HL-60 (cell line): ENCODE measurements at regions not wholly inside any gene's neighbourhood (a gene's known extent, or its start where the extent isn't known, plus 50 kb on each side); places are given as distances from the start of the nearest gene placed in this dataset.
"Not testable (repeated sequence)": the region's sequence is repeated elsewhere in the genome, so short reads cannot be mapped to it uniquely, and the experiment has no call there.

Experiments used
- CTCF ChIP-seq: IDR thresholded peaks from one replicate; pipeline ENCODE4 v1.5.1; 2011; ENCODE audit warnings: low read length, control low read depth, inconsistent platforms; ENCODE audit not compliant: insufficient read depth
- POLR2AphosphoS5 ChIP-seq: IDR thresholded peaks from 2 replicates; pipeline ENCODE4 v1.6.1; 2012; ENCODE audit warnings: low read depth

- not testable (repeated sequence) for TF ChIP-seq POLR2AphosphoS5, CTCF
These were observed 131.3 kb upstream of the TP53TG3C start for GRCh38 chr16:33062763-33063162.
